ENCODE measurements at regions not wholly inside any gene's neighbourhood (a gene's known extent, or its start where the extent isn't known, plus 50 kb on each side); places are given as distances from the start of the nearest gene placed in this dataset.

- TF ChIP-seq RAD21 (IDR thresholded peaks at IDR 0.05) (no peak), MAX (IDR thresholded peaks at IDR 0.05) (no peak)
Observed at GRCh38 chr2:215671244-215671643, 235.4 kb upstream of the FN1 start (continued).

GRCh38 chr2:215670396-215670795 lies 234.5 kb upstream of the FN1 start:
- Histone ChIP-seq H3K36me3 (ENCODE audit: control insufficient read depth in 4 of 4, insufficient read depth in 3 of 4, low read depth in 1 of 4, low read length in 3 of 4) (no peaks in the 10 kb centered on the region), H3K4me1 (ENCODE audit: control insufficient read depth in 4 of 4, insufficient read depth in 4 of 4, low read length in 3 of 4) (no peaks in the 10 kb centered on the region), H3K27me3 (ENCODE audit: control insufficient read depth in 4 of 4, insufficient read depth in 4 of 4, low read length in 3 of 4) (no peaks in the 10 kb centered on the region), H3K4me3 (ENCODE audit: low read depth in 1 of 3, low read length in 3 of 3) (no peak overlapping the region), H3K27ac (ENCODE audit: low read depth in 1 of 2, low read length in 2 of 2) (no peak overlapping the region), H3K9ac (ENCODE audit: low read depth in 1 of 2, low read length in 2 of 2) (no peak overlapping the region), H3K9me3 (ENCODE audit: control insufficient read depth in 4 of 4, low read length in 3 of 4) (no peaks in the 10 kb centered on the region)
- TF ChIP-seq EGR1 (IDR thresholded peaks at IDR 0.05; ENCODE audit: low read depth in 2 of 2) = no peak
- no peak for TF ChIP-seq NR2F2 (IDR thresholded peaks at IDR 0.05)
- DNase-seq (ENCODE audit: low spot score) = no peak
- 86% methylated on average over 4 of the region's 4 CpGs for WGBS

GRCh38 chr2:215668378-215668775 lies 232.5 kb upstream of the FN1 start:
- no peaks in the 10 kb centered on the region for H3K9me3 ChIP-seq (ENCODE audit: control insufficient read depth in 4 of 4, low read length in 3 of 4)
- no peak for DNase-seq (ENCODE audit: low spot score)
- H3K4me1 ChIP-seq (ENCODE audit: control insufficient read depth in 4 of 4, insufficient read depth in 4 of 4, low read length in 3 of 4) = no peaks in the 10 kb centered on the region
- H3K36me3 ChIP-seq (ENCODE audit: control insufficient read depth in 4 of 4, insufficient read depth in 3 of 4, low read depth in 1 of 4, low read length in 3 of 4) = no peaks in the 10 kb centered on the region
- no peak overlapping the region for H3K4me3 ChIP-seq (ENCODE audit: low read depth in 1 of 3, low read length in 3 of 3)
- no peak for TF ChIP-seq RAD21 (IDR thresholded peaks at IDR 0.05)
- no peak for TF ChIP-seq HNF4A (conservative IDR thresholded peaks at IDR 0.05)
- no peak for TF ChIP-seq REST (IDR thresholded peaks at IDR 0.05)
- TF ChIP-seq GABPA (IDR thresholded peaks at IDR 0.05 in 1 of 2, conservative IDR thresholded peaks at IDR 0.05 in 1 of 2) = no peak
- TF ChIP-seq MAX (IDR thresholded peaks at IDR 0.05) = no peak
- TF ChIP-seq YY1 (IDR thresholded peaks at IDR 0.05) = no peak
- TF ChIP-seq ATF3 (IDR thresholded peaks at IDR 0.05) = no peak
- no peak for TF ChIP-seq FOXA2 (IDR thresholded peaks at IDR 0.05)
- TF ChIP-seq NR2F2 (IDR thresholded peaks at IDR 0.05) = no peak
- no peak for TF ChIP-seq ZBTB33 (IDR thresholded peaks at IDR 0.05)
- no peak for TF ChIP-seq EGR1 (IDR thresholded peaks at IDR 0.05; ENCODE audit: low read depth in 2 of 2)
- no peak for TF ChIP-seq SP1 (IDR thresholded peaks at IDR 0.05)
- no peak for TF ChIP-seq FOXA1 (IDR thresholded peaks at IDR 0.05)
- TF ChIP-seq TAF1 (conservative IDR thresholded peaks at IDR 0.05) = no peak
- TF ChIP-seq RXRA (IDR thresholded peaks at IDR 0.05) = no peak
- TF ChIP-seq HNF4G (IDR thresholded peaks at IDR 0.05) = no peak
- no peak for TF ChIP-seq CTCF (IDR thresholded peaks at IDR 0.05; ENCODE audit: low read depth, low read length, missing input control)
- TF ChIP-seq JUND (IDR thresholded peaks at IDR 0.05) = no peak
- 73% methylated on average over 5 of the region's 5 CpGs for WGBS
- no peaks in the 10 kb centered on the region for H3K27me3 ChIP-seq (ENCODE audit: control insufficient read depth in 4 of 4, insufficient read depth in 4 of 4, low read length in 3 of 4)
- H3K27ac ChIP-seq (ENCODE audit: low read depth in 1 of 2, low read length in 2 of 2) = no peak overlapping the region
- no peak overlapping the region for H3K9ac ChIP-seq (ENCODE audit: low read depth in 1 of 2, low read length in 2 of 2)

Data from liver (tissue), 8 donors.